ENCODE measurements at regions not wholly inside any gene's neighbourhood (a gene's known extent, or its start where the extent isn't known, plus 50 kb on each side); places are given as distances from the start of the nearest gene placed in this dataset.

GRCh38 chr16:64532117-64532516 lies 589.7 kb downstream of the CDH11 start:
- DNase-seq, result no peak

- no peak for DNase-seq
Observed at GRCh38 chr16:64531401-64531800, 590.5 kb downstream of the CDH11 start.

- DNase-seq, result no peak
Observed at GRCh38 chr16:64522548-64522947, 599.3 kb downstream of the CDH11 start.

- no peak for DNase-seq
Observed at GRCh38 chr16:64513871-64514270, 608.0 kb downstream of the CDH11 start.

GRCh38 chr16:64507240-64508024 lies 614.4 kb downstream of the CDH11 start:
- no peak for DNase-seq

- DNase-seq, result no peak
Observed at GRCh38 chr16:64499211-64499610, 622.7 kb downstream of the CDH11 start.

- DNase-seq, result no peak
Observed at GRCh38 chr16:64498363-64498762, 623.5 kb downstream of the CDH11 start.

GRCh38 chr16:64493709-64494108 lies 628.2 kb downstream of the CDH11 start:
- no peak for DNase-seq

GRCh38 chr16:64489449-64489848 lies 632.4 kb downstream of the CDH11 start:
- no peak for DNase-seq

- no peak for DNase-seq
Observed at GRCh38 chr16:64486561-64486960, 635.3 kb downstream of the CDH11 start.

GRCh38 chr16:64481497-64481896 lies 640.4 kb downstream of the CDH11 start:
- DNase-seq, result no peak

- no peak for DNase-seq
Observed at GRCh38 chr16:64478252-64478906, 643.5 kb downstream of the CDH11 start.

GRCh38 chr16:64475627-64476351 lies 646.1 kb downstream of the CDH11 start:
- no peak for DNase-seq

GRCh38 chr16:64470916-64471315 lies 650.9 kb downstream of the CDH11 start:
- DNase-seq, result no peak

- no peak for DNase-seq
Observed at GRCh38 chr16:64469906-64470702, 651.8 kb downstream of the CDH11 start.

GRCh38 chr16:64469351-64469750 lies 652.5 kb downstream of the CDH11 start:
- DNase-seq, result no peak

GRCh38 chr16:64468515-64469090 lies 653.3 kb downstream of the CDH11 start:
- DNase-seq, result no peak

- DNase-seq, result no peak
Observed at GRCh38 chr16:64459821-64460220, 662.0 kb downstream of the CDH11 start.

GRCh38 chr16:64459402-64459801 lies 662.5 kb downstream of the CDH11 start:
- DNase-seq, result no peak

- DNase-seq, result no peak
Observed at GRCh38 chr16:64455275-64455674, 666.6 kb downstream of the CDH11 start.

GRCh38 chr16:64453646-64454045 lies 668.2 kb downstream of the CDH11 start:
- no peak for DNase-seq

GRCh38 chr16:64452446-64452845 lies 669.4 kb downstream of the CDH11 start:
- DNase-seq, result no peak

GRCh38 chr16:64450177-64450576 lies 671.7 kb downstream of the CDH11 start:
- DNase-seq, result no peak
